NB4 (cell line): ENCODE measurements at regions not wholly inside any gene's neighbourhood (a gene's known extent, or its start where the extent isn't known, plus 50 kb on each side); places are given as distances from the start of the nearest gene placed in this dataset.

Experiments used
- DNase-seq: peaks from one replicate; pipeline ENCODE4 v3.0.0; 2010; ENCODE audit warnings: low read depth
- H3K4me3 ChIP-seq: one replicate; pipeline ENCODE4 v1.5.1; 2011; ENCODE audit warnings: mild to moderate bottlenecking, low read depth, low read length, moderate library complexity
- CTCF ChIP-seq: IDR thresholded peaks from one replicate; pipeline ENCODE4 v1.5.1; 2012; ENCODE audit warnings: low read depth, low read length
- MYC ChIP-seq: IDR thresholded peaks from 2 replicates; pipeline ENCODE4 v1.6.1; 2011; ENCODE audit warnings: low read depth, low read length
- POLR2A ChIP-seq: IDR thresholded peaks from 2 replicates; pipeline ENCODE4 v1.6.1; 2011; ENCODE audit warnings: mild to moderate bottlenecking; ENCODE audit not compliant: insufficient read length; ENCODE audit errors: extremely low read depth
- TF ChIP-seq, protein P1 (sequence below): IDR thresholded peaks from 2 replicates; pipeline ENCODE4 v1.6.1; 2011; ENCODE audit warnings: low read depth, low read length

DNA sequence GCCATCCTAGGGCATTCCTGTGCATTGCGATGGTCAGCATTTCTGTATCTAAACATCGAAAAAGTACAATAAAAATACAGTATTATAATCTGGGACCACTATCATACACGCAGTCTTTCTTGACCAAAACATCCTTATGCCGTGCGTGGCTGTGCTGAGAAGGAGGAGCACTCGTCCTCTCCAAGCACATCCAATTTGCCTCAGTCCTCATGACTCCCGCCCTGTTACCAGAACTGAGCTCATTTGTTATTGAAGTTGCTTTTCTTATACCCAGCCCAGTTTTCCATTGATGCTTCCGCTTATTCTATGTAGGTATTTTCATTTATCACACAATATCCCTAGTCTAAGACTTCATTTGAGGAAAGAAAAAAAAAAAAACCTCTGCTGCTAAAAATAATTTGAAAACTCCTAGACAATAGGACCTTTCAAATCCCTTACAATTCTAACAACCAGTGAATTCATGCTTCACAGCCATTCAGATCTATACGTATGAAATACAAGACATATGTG lies 236.9 kb upstream of the PLEKHG7 start:
- no peak for DNase-seq

DNA sequence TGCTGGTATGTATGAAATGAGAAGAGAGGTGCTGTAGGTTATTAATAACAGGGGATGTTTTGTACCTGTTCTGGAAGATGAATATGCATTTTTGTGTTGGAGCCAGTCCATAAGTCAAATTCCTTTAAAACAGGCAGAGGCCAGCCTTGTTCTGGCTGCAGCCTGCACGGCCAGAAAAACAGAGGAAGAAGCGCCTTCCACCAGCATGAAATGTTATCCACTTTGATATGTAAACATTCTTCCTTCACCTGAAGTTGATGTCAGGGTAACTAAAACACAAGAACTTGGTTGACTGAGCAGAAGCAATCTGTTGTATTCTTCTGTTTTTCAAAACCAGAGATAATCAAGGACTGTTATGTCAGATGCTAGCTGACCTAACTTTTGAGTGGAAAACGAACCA lies 237.9 kb upstream of the PLEKHG7 start:
- DNase-seq: no peak
- no peak for TF ChIP-seq CTCF
- no peak for TF ChIP-seq POLR2A
- TF ChIP-seq, protein P1, sequence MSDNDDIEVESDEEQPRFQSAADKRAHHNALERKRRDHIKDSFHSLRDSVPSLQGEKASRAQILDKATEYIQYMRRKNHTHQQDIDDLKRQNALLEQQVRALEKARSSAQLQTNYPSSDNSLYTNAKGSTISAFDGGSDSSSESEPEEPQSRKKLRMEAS: no peak
- TF ChIP-seq MYC: no peak
- H3K4me3 ChIP-seq: no peak overlapping the region

More for the DNA sequence above, 236.9 kb upstream of the PLEKHG7 start:
- no peak overlapping the region for H3K4me3 ChIP-seq
- TF ChIP-seq CTCF: no peak
- no peak for TF ChIP-seq POLR2A
- TF ChIP-seq MYC: no peak
- TF ChIP-seq, protein P1: no peak

DNA sequence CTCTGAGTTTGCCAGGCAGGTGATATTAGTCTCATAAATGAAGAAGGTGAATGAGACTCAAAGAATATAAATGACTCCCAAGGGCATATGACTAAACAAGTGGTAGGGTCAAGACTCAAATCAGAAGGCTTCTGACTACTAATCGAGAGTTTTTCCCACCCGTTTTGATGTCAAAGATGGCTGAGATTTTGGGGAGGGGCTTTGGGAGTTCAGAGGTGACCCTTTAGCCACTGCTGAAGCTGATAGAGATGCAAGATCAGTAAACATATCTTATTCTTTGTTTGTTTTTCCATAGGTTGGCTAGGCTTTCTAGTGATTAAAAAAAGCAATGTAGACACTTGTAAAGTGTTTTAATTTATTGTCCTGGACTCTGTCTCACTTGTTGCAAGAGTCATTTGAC lies 239.6 kb upstream of the PLEKHG7 start:
- TF ChIP-seq POLR2A (no peak), MYC (no peak), CTCF (no peak)
- TF ChIP-seq, protein P1: no peak
- H3K4me3 ChIP-seq: no peak overlapping the region

DNA sequence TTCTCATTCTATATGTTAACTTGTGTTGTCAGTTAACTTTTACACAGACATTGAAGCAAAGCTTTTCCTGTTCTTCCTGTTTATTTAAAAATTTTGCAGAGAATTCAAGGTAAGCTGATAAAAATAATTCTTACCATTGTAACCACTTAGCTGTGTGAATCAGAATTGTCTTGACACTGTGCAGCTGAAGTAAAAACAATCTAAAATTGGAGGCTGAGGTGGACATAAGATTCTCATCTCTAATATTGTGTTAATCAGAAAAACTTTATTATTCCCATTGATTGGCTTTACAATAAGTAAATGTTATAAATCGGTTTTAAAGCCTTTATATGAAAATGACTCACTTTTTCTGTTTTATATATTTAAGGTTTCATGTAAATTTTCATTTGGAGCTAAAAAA lies 240.3 kb upstream of the PLEKHG7 start:
- DNase-seq: no peak
- H3K4me3 ChIP-seq: no peak overlapping the region
- TF ChIP-seq POLR2A (no peak), MYC (no peak), CTCF (no peak)
- TF ChIP-seq, protein P1: no peak

More for the DNA sequence above, 239.6 kb upstream of the PLEKHG7 start:
- DNase-seq: no peak

DNA sequence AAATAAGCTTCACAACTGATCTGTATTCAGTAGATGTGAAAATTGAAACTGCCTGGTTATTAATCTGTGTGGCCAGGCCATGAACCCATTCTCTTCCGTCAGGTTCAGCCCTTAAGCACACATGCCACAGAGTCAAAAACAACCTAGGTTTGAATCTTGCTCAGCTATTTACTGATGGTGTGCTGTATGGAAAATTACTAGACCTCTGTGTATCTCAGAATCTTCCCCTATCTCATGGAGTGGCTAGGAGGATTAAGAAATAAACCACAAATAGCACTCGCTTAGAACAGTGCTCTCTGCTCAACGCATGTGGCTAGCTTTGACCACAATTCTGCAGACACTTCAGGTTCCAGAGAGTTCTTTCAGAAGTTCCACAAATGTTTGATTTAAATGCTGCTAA lies 240.7 kb upstream of the PLEKHG7 start:
- TF ChIP-seq, protein P1: peak; percentile 66
- TF ChIP-seq POLR2A (no peak), MYC (peak; percentile 87)
- H3K4me3 ChIP-seq: no peak overlapping the region
- peak; percentile 93 for DNase-seq

DNA sequence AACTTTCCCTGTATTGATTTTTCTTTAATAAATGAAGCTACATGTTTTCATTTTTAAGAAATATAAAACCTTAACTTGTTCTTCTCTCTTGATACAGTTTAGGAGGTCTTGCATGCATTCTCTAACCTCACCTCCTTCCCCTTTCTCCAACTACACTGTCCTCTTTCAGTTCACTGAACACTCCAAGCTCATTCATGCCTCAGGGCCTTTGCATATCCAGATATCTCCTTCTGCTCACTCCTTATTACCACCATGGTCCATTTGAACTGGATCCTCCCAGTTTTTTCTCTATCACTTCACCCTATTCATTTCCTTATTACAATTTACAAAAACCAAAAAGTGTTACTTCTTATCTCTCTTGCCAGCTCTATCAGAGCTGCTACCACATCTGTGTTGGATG lies 242.9 kb upstream of the PLEKHG7 start:
- H3K4me3 ChIP-seq: no peak overlapping the region
- TF ChIP-seq POLR2A (no peak), MYC (no peak)
- TF ChIP-seq, protein P1: no peak
- peak; percentile 32 for DNase-seq

GRCh38 chr12:92458996-92459395 lies 243.8 kb upstream of the PLEKHG7 start:
- TF ChIP-seq POLR2A (no peak), CTCF (no peak), MYC (no peak)
- TF ChIP-seq, protein P1: no peak
- no peak for DNase-seq
- no peak overlapping the region for H3K4me3 ChIP-seq
